KMS-11 (cell line): ENCODE measurements at regions not wholly inside any gene's neighbourhood (a gene's known extent, or its start where the extent isn't known, plus 50 kb on each side); places are given as distances from the start of the nearest gene placed in this dataset.
A peak's percentile ranks its signal among the peaks of the same experiment; 100 is the strongest.

ENCODE experiments used
- H2AFZ ChIP-seq: fragments of 200-600 bp; sonication (generic); 2 replicates; pipeline ENCODE4 v1.6.1; 2016; ENCODE audit warnings: antibody characterized with exemption, mixed run types, low read depth
- H3K27ac ChIP-seq: fragments of 200-600 bp; sonication (generic); 2 replicates; pipeline ENCODE4 v1.6.1; 2016; ENCODE audit warnings: mild to moderate bottlenecking, mixed run types
- H3K27me3 ChIP-seq: fragments of 200-600 bp; sonication (generic); 2 replicates; pipeline ENCODE4 v1.6.1; 2017; ENCODE audit warnings: mild to moderate bottlenecking, low read depth, mixed run types, moderate library complexity; ENCODE audit not compliant: insufficient read depth
- H3K36me3 ChIP-seq: fragments of 200-600 bp; sonication (generic); 2 replicates; pipeline ENCODE4 v1.6.1; 2017; ENCODE audit warnings: mild to moderate bottlenecking, mixed run types; ENCODE audit not compliant: insufficient read depth
- H3K4me1 ChIP-seq: fragments of 200-600 bp; sonication (generic); 2 replicates; pipeline ENCODE4 v1.6.1; 2016; ENCODE audit warnings: mild to moderate bottlenecking, low read depth, mixed run types; ENCODE audit not compliant: poor library complexity, severe bottlenecking
- H3K4me2 ChIP-seq: fragments of 200-600 bp; sonication (generic); 2 replicates; pipeline ENCODE4 v1.7.0; 2016; ENCODE audit warnings: mild to moderate bottlenecking, mixed run types
- H3K4me3 ChIP-seq: fragments of 200-600 bp; sonication (generic); IDR thresholded peaks from 2 replicates; pipeline ENCODE4 v1.6.1; 2017; ENCODE audit warnings: low read depth, low read length, mixed read lengths; ENCODE audit not compliant: insufficient read depth
- H3K79me2 ChIP-seq: fragments of 200-600 bp; sonication (generic); 2 replicates; pipeline ENCODE4 v1.6.1; 2016; ENCODE audit warnings: low read depth, mixed run types; ENCODE audit not compliant: insufficient read depth
- H3K9ac ChIP-seq: fragments of 200-600 bp; sonication (generic); 2 replicates; pipeline ENCODE4 v1.6.1; 2016; ENCODE audit warnings: mild to moderate bottlenecking, mixed run types
- H4K20me1 ChIP-seq: fragments of 200-600 bp; sonication (generic); 2 replicates; pipeline ENCODE4 v1.6.1; 2016; ENCODE audit warnings: mild to moderate bottlenecking, mixed run types; ENCODE audit not compliant: insufficient read depth
- CTCF ChIP-seq: fragments of 200-600 bp; sonication (generic); conservative IDR thresholded peaks from 2 replicates; pipeline ENCODE4 v1.6.1; 2017; ENCODE audit warnings: low read depth, mild to moderate bottlenecking, antibody characterized with exemption, low read length, moderate library complexity, mixed read lengths

GRCh38 chrX:74171465-74171864 lies 132.5 kb upstream of the ZCCHC13 start:
- Histone ChIP-seq H2AFZ (no peak overlapping the region), H3K9ac (no peak overlapping the region), H3K27me3 (no peaks in the 10 kb centered on the region), H3K4me1 (no peaks in the 10 kb centered on the region), H4K20me1 (no peaks in the 10 kb centered on the region), H3K36me3 (no peaks in the 10 kb centered on the region), H3K27ac (no peak overlapping the region), H3K4me2 (no peak overlapping the region), H3K4me3 (no peak overlapping the region), H3K79me2 (no peaks in the 10 kb centered on the region)
- TF ChIP-seq CTCF = no peak

GRCh38 chrX:74162199-74162598 lies 141.8 kb upstream of the ZCCHC13 start:
- no peak for TF ChIP-seq CTCF
- Histone ChIP-seq H3K79me2 (no peaks in the 10 kb centered on the region), H3K4me2 (no peak overlapping the region), H3K4me1 (peaks cover 24% of the 10 kb centered on the region), H3K27me3 (no peaks in the 10 kb centered on the region), H3K4me3 (no peak overlapping the region), H3K36me3 (no peaks in the 10 kb centered on the region), H3K27ac (no peak overlapping the region), H2AFZ (no peak overlapping the region), H4K20me1 (no peaks in the 10 kb centered on the region), H3K9ac (no peak overlapping the region)

- H3K4me3 ChIP-seq = no peak overlapping the region
- no peaks in the 10 kb centered on the region for H3K27me3 ChIP-seq
- TF ChIP-seq CTCF = no peak
- H3K4me1 ChIP-seq = peaks cover 24% of the 10 kb centered on the region
- no peak overlapping the region for H2AFZ ChIP-seq
- peak overlapping the region; percentile 63 for H3K4me2 ChIP-seq
- no peaks in the 10 kb centered on the region for H3K79me2 ChIP-seq
- no peaks in the 10 kb centered on the region for H3K36me3 ChIP-seq
- no peak overlapping the region for H3K9ac ChIP-seq
- no peak overlapping the region; the same call in 1 of the 2 replicates for H3K27ac ChIP-seq
- H4K20me1 ChIP-seq = no peaks in the 10 kb centered on the region
These were observed 143.2 kb upstream of the ZCCHC13 start for GRCh38 chrX:74160816-74161215.

- H4K20me1 ChIP-seq = no peaks in the 10 kb centered on the region
- H3K36me3 ChIP-seq = no peaks in the 10 kb centered on the region
- no peak for TF ChIP-seq CTCF
- H3K9ac ChIP-seq = no peak overlapping the region
- peaks cover 24% of the 10 kb centered on the region for H3K4me1 ChIP-seq
- no peak overlapping the region; the same call in 1 of the 2 replicates for H3K27ac ChIP-seq
- H3K79me2 ChIP-seq = no peaks in the 10 kb centered on the region
- no peaks in the 10 kb centered on the region for H3K27me3 ChIP-seq
- H2AFZ ChIP-seq = no peak overlapping the region
- no peak overlapping the region for H3K4me3 ChIP-seq
- peak overlapping the region; percentile 63 for H3K4me2 ChIP-seq
These were observed 143.6 kb upstream of the ZCCHC13 start for GRCh38 chrX:74160358-74160757.

- H3K27me3 ChIP-seq = no peaks in the 10 kb centered on the region
- H3K9ac ChIP-seq = no peak overlapping the region
- H3K79me2 ChIP-seq = no peaks in the 10 kb centered on the region
- H4K20me1 ChIP-seq = no peaks in the 10 kb centered on the region
- no peaks in the 10 kb centered on the region for H3K4me1 ChIP-seq
- no peak overlapping the region for H3K4me3 ChIP-seq
- no peak for TF ChIP-seq CTCF
- no peak overlapping the region for H3K27ac ChIP-seq
- H3K4me2 ChIP-seq = no peak overlapping the region
- no peak overlapping the region for H2AFZ ChIP-seq
- H3K36me3 ChIP-seq = no peaks in the 10 kb centered on the region
These were observed 156.5 kb upstream of the ZCCHC13 start for GRCh38 chrX:74147439-74147838.
